ENCODE measurements at regions not wholly inside any gene's neighbourhood (a gene's known extent, or its start where the extent isn't known, plus 50 kb on each side); places are given as distances from the start of the nearest gene placed in this dataset.

DNA sequence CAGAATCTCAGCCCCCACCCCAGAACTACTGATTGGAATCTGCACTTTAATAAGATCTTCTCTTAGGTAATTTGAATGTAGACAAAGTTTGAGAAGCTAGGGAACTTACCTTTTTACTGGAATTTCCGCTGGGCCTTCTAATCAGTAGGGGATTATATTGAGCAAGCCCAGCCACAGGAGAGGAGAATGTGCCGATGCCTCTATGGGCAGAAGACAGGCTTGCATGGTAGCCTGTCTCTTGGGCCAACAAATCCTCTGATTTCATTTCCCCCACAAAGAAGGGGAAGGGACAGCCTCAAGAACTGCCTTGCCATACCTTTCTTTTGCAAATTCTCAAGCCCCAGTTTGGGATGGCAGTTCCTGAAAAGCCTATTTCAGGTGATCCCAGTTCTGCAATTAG lies 163.4 kb upstream of the BDNF start:
- TF ChIP-seq EZH2phosphoT487 (IDR thresholded peaks at IDR 0.05; ENCODE audit: borderline replicate concordance, low read length): no peak
- TF ChIP-seq, protein P1, sequence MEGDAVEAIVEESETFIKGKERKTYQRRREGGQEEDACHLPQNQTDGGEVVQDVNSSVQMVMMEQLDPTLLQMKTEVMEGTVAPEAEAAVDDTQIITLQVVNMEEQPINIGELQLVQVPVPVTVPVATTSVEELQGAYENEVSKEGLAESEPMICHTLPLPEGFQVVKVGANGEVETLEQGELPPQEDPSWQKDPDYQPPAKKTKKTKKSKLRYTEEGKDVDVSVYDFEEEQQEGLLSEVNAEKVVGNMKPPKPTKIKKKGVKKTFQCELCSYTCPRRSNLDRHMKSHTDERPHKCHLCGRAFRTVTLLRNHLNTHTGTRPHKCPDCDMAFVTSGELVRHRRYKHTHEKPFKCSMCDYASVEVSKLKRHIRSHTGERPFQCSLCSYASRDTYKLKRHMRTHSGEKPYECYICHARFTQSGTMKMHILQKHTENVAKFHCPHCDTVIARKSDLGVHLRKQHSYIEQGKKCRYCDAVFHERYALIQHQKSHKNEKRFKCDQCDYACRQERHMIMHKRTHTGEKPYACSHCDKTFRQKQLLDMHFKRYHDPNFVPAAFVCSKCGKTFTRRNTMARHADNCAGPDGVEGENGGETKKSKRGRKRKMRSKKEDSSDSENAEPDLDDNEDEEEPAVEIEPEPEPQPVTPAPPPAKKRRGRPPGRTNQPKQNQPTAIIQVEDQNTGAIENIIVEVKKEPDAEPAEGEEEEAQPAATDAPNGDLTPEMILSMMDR (IDR thresholded peaks at IDR 0.05; ENCODE audit: low read depth, low read length, poor library complexity, severe bottlenecking): no peak
- Histone ChIP-seq H3F3A (ENCODE audit: control insufficient read depth, insufficient read depth) (no peaks in the 10 kb centered on the region), H3K9me3 (ENCODE audit: control insufficient read depth, insufficient read depth, low read length) (no peaks in the 10 kb centered on the region), H3K27me3 (ENCODE audit: control insufficient read depth, low read length) (no peaks in the 10 kb centered on the region), H4K20me1 (ENCODE audit: control insufficient read depth, insufficient read depth, low read depth, low read length) (no peaks in the 10 kb centered on the region), H3K27ac (ENCODE audit: low read depth, low read length) (no peak overlapping the region), H3K79me2 (ENCODE audit: control insufficient read depth, low read length) (no peaks in the 10 kb centered on the region), H3K36me3 (ENCODE audit: control insufficient read depth, low read length) (no peaks in the 10 kb centered on the region), H3K9me2 (replicated peaks; ENCODE audit: control insufficient read depth, low read length) (no peaks in the 10 kb centered on the region), H3K4me3 (ENCODE audit: low read length) (no peak overlapping the region), H3K4me2 (ENCODE audit: low read length) (no peak overlapping the region), H3K4me1 (ENCODE audit: control insufficient read depth, low read length) (no peaks in the 10 kb centered on the region)

DNA sequence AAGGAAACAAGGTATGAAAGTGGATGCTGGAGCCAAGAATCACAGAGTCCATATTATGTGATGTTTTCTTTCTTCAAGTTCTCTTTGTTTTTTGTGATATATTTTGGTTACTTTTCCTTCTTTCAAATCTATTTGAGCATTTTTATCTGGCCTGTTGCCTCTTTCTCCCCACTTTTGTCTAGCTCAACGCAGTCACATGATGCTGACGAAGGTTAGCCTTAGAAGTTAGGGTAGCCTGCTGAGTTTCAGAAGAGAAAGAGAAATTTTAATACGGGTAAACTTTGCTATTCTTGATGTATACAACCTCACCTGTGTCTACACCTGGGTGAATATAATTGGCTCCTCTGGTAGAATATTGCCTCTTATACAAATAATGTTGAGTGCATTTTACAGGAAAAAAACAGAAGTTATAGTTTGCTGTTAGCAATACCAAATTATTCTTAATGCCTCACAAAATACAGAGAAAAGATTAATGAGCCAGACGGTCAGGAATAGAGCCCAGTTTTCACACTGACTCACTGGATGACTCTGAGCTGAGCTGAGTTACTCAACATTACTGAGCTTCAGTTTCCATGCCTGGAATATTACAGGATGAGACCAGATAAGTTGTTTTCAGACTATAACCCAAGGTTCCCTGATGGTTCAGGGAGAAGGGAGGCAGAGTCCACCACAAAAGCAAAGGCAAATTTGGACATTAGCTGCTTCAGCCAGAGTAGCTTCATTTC lies 161.6 kb upstream of the BDNF start:
- Histone ChIP-seq H3K9me3 (ENCODE audit: control insufficient read depth, insufficient read depth, low read length) (no peaks in the 10 kb centered on the region), H3K9me2 (replicated peaks; ENCODE audit: control insufficient read depth, low read length) (no peaks in the 10 kb centered on the region), H3K79me2 (ENCODE audit: control insufficient read depth, low read length) (no peaks in the 10 kb centered on the region), H3K4me3 (ENCODE audit: low read length) (no peak overlapping the region), H3F3A (ENCODE audit: control insufficient read depth, insufficient read depth) (no peaks in the 10 kb centered on the region), H3K27ac (ENCODE audit: low read depth, low read length) (no peak overlapping the region), H3K4me1 (ENCODE audit: control insufficient read depth, low read length) (no peaks in the 10 kb centered on the region), H3K27me3 (ENCODE audit: control insufficient read depth, low read length) (no peaks in the 10 kb centered on the region), H3K36me3 (ENCODE audit: control insufficient read depth, low read length) (no peaks in the 10 kb centered on the region), H3K4me2 (ENCODE audit: low read length) (no peak overlapping the region), H4K20me1 (ENCODE audit: control insufficient read depth, insufficient read depth, low read depth, low read length) (no peaks in the 10 kb centered on the region)
- TF ChIP-seq, protein P1 (IDR thresholded peaks at IDR 0.05; ENCODE audit: low read depth, low read length, poor library complexity, severe bottlenecking): no peak
- no peak for TF ChIP-seq EZH2phosphoT487 (IDR thresholded peaks at IDR 0.05; ENCODE audit: borderline replicate concordance, low read length)

DNA sequence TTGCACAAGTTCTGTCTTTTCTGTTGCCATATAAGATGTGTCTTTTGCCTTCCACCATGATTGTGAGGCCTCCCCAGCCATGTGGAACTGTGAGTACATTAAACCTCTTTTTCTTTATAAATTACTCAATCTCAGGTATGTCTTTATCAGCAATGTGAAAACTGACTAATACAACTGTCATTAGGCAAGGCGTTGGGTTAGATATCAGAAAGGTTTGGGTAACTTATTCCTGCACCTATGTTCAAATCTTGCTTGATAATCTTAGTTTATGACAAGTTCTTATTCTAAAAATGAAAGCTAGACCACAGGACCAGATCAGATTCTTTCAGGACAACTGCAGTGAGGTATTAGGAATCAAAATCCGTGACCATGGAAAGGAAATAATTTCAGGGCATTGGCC lies 160.6 kb upstream of the BDNF start:
- H4K20me1 ChIP-seq (ENCODE audit: control insufficient read depth, insufficient read depth, low read depth, low read length): no peaks in the 10 kb centered on the region
- H3K36me3 ChIP-seq (ENCODE audit: control insufficient read depth, low read length): no peaks in the 10 kb centered on the region
- H3F3A ChIP-seq (ENCODE audit: control insufficient read depth, insufficient read depth): no peaks in the 10 kb centered on the region
- H3K27ac ChIP-seq (ENCODE audit: low read depth, low read length): no peak overlapping the region
- TF ChIP-seq, protein P1 (IDR thresholded peaks at IDR 0.05; ENCODE audit: low read depth, low read length, poor library complexity, severe bottlenecking): no peak
- no peak for TF ChIP-seq EZH2phosphoT487 (IDR thresholded peaks at IDR 0.05; ENCODE audit: borderline replicate concordance, low read length)
- no peaks in the 10 kb centered on the region for H3K4me1 ChIP-seq (ENCODE audit: control insufficient read depth, low read length)
- H3K4me2 ChIP-seq (ENCODE audit: low read length): no peak overlapping the region
- no peaks in the 10 kb centered on the region for H3K9me3 ChIP-seq (ENCODE audit: control insufficient read depth, insufficient read depth, low read length)
- H3K9me2 ChIP-seq (replicated peaks; ENCODE audit: control insufficient read depth, low read length): no peaks in the 10 kb centered on the region
- no peaks in the 10 kb centered on the region for H3K79me2 ChIP-seq (ENCODE audit: control insufficient read depth, low read length)
- H3K27me3 ChIP-seq (ENCODE audit: control insufficient read depth, low read length): no peaks in the 10 kb centered on the region
- H3K4me3 ChIP-seq (ENCODE audit: low read length): no peak overlapping the region

Measured in DOHH2 (cell line).